SK-N-SH treated with all-trans-retinoic acid at 6 μM for 48 hours (cell line): ENCODE measurements at regions not wholly inside any gene's neighbourhood (a gene's known extent, or its start where the extent isn't known, plus 50 kb on each side); places are given as distances from the start of the nearest gene placed in this dataset.

Experiments
- ARNTL ChIP-seq: fragments of 450-650 bp; formaldehyde crosslinking; IDR thresholded peaks from 2 replicates; pipeline ENCODE4 v1.5.0; 2020; ENCODE audit warnings: low read depth, mild to moderate bottlenecking, moderate library complexity, borderline replicate concordance
- BACH2 ChIP-seq: fragments of 250-450 bp; sonication (Bioruptor Pico); IDR thresholded peaks from 2 replicates; pipeline ENCODE4 v1.9.0; 2021; ENCODE audit warnings: mild to moderate bottlenecking, borderline replicate concordance
- CREB5 ChIP-seq: fragments of 250-450 bp; sonication (Bioruptor Pico); IDR thresholded peaks from 2 replicates; pipeline ENCODE4 v1.5.1; 2020; ENCODE audit warnings: low read depth, mild to moderate bottlenecking, moderate library complexity
- CSDC2 ChIP-seq: fragments of 250-450 bp; sonication (Bioruptor Pico); IDR thresholded peaks from 2 replicates; pipeline ENCODE4 v1.5.0; 2020; ENCODE audit warnings: mild to moderate bottlenecking, moderate library complexity
- GLIS3 ChIP-seq: fragments of 250-450 bp; sonication (Bioruptor Pico); IDR thresholded peaks from 2 replicates; pipeline ENCODE4 v1.5.0; 2020; ENCODE audit warnings: mild to moderate bottlenecking, moderate library complexity
- OSR1 ChIP-seq: fragments of 250-450 bp; sonication (Bioruptor Pico); IDR thresholded peaks from 2 replicates; pipeline ENCODE4 v1.8.0; 2022; ENCODE audit warnings: moderate library complexity, mild to moderate bottlenecking, inconsistent platforms
- PATZ1 ChIP-seq: fragments of 250-450 bp; sonication (Bioruptor Pico); IDR thresholded peaks from 2 replicates; pipeline ENCODE4 v1.8.0; 2020; ENCODE audit warnings: mild to moderate bottlenecking, moderate library complexity, borderline replicate concordance
- POU6F1 ChIP-seq: fragments of 250-450 bp; sonication (Bioruptor Pico); IDR thresholded peaks from 2 replicates; pipeline ENCODE4 v1.8.0; 2021; ENCODE audit warnings: low read depth, mild to moderate bottlenecking, moderate library complexity, borderline replicate concordance
- SNAI2 ChIP-seq: fragments of 250-450 bp; sonication (Bioruptor Pico); IDR thresholded peaks from 2 replicates; pipeline ENCODE4 v1.5.0; 2020; ENCODE audit warnings: mild to moderate bottlenecking, moderate library complexity
- TCF4 ChIP-seq: fragments of 250-450 bp; sonication (Bioruptor Pico); IDR thresholded peaks from 2 replicates; pipeline ENCODE4 v1.8.0; 2021; ENCODE audit warnings: mild to moderate bottlenecking, moderate library complexity, borderline replicate concordance
- ZC3H10 ChIP-seq: fragments of 250-450 bp; sonication (Bioruptor Pico); IDR thresholded peaks from 2 replicates; pipeline ENCODE4 v1.5.1; 2021; ENCODE audit warnings: mild to moderate bottlenecking, moderate library complexity
- ZFP3 ChIP-seq: fragments of 250-450 bp; sonication (Bioruptor Pico); IDR thresholded peaks from 2 replicates; pipeline ENCODE4 v1.5.0; 2020; ENCODE audit warnings: mild to moderate bottlenecking, moderate library complexity
- ZFP30 ChIP-seq: fragments of 450-650 bp; formaldehyde crosslinking; IDR thresholded peaks from 2 replicates; pipeline ENCODE4 v1.5.0; 2022; ENCODE audit warnings: mild to moderate bottlenecking, moderate library complexity

GRCh38 chr3:65153850-65154512, 466.2 kb upstream of the ADAMTS9 start:
- TF ChIP-seq POU6F1 (no peak), ARNTL (no peak), GLIS3 (CRISPR knock-in tag) (no peak), PATZ1 (CRISPR knock-in tag) (no peak), ZFP30 (CRISPR knock-in tag) (no peak), CREB5 (CRISPR knock-in tag) (no peak), ZFP3 (CRISPR knock-in tag) (no peak), TCF4 (CRISPR knock-in tag) (no peak), CSDC2 (CRISPR knock-in tag) (no peak), ZC3H10 (no peak), OSR1 (CRISPR knock-in tag) (no peak), BACH2 (CRISPR knock-in tag) (no peak), SNAI2 (CRISPR knock-in tag) (no peak)
